HUES64 (cell line): ENCODE measurements at regions not wholly inside any gene's neighbourhood (a gene's known extent, or its start where the extent isn't known, plus 50 kb on each side); places are given as distances from the start of the nearest gene placed in this dataset.
"Not testable (repeated sequence)": the region's sequence is repeated elsewhere in the genome, so short reads cannot be mapped to it uniquely, and the experiment has no call there.

Source experiments
- H3K27ac ChIP-seq: 2 replicates; pipeline ENCODE4 v1.7.0; 2013; ENCODE audit warnings: low read depth, low read length, inconsistent platforms
- H3K27me3 ChIP-seq: 2 replicates; pipeline ENCODE4 v1.6.1; 2013; ENCODE audit warnings: mild to moderate bottlenecking, low read length; ENCODE audit not compliant: insufficient read depth
- H3K36me3 ChIP-seq: 2 replicates; pipeline ENCODE4 v1.6.1; 2013; ENCODE audit warnings: mild to moderate bottlenecking, low read length; ENCODE audit not compliant: insufficient read depth
- H3K4me1 ChIP-seq: 2 replicates; pipeline ENCODE4 v1.6.1; 2013; ENCODE audit warnings: mild to moderate bottlenecking, low read length, moderate library complexity; ENCODE audit not compliant: insufficient read depth
- H3K4me3 ChIP-seq: 2 replicates; pipeline ENCODE4 v1.5.1; 2013; ENCODE audit warnings: mild to moderate bottlenecking, low read length, moderate library complexity
- H3K9ac ChIP-seq: 2 replicates; pipeline ENCODE4 v1.6.1; 2013; ENCODE audit warnings: mild to moderate bottlenecking, low read depth, low read length
- H3K9me3 ChIP-seq: 2 replicates; pipeline ENCODE4 v1.6.1; 2013; ENCODE audit warnings: low read depth, low read length; ENCODE audit not compliant: insufficient read depth
- WGBS: fragments of 150-250, 120-280 bp; methylation state at CpG from one replicate; pipeline ENCODE4 v1.1.7; 2013; ENCODE audit warnings: missing lambda C conversion rate; 5-methylcytosine and 5-hydroxymethylcytosine counted together

GRCh38 chr6:86012991-86013390 is 370.3 kb upstream of the SYNCRIP start:
- H3K4me1 ChIP-seq, H3K27me3 ChIP-seq, H3K36me3 ChIP-seq, H3K9me3 ChIP-seq, H3K27ac ChIP-seq, H3K4me3 ChIP-seq, H3K9ac ChIP-seq: not testable (repeated sequence)
- 83% methylated on average over 1 of the region's 1 CpG for WGBS

GRCh38 chr6:86010915-86011786 is 368.5 kb upstream of the SYNCRIP start:
- no peak overlapping the region for H3K9ac ChIP-seq
- WGBS, result 94% methylated on average over 8 of the region's 9 CpGs
- no peak overlapping the region for H3K4me3 ChIP-seq
- H3K4me1 ChIP-seq, result no peaks in the 10 kb centered on the region
- no peaks in the 10 kb centered on the region for H3K27me3 ChIP-seq
- H3K36me3 ChIP-seq, result no peaks in the 10 kb centered on the region
- H3K9me3 ChIP-seq, result no peaks in the 10 kb centered on the region
- no peak overlapping the region for H3K27ac ChIP-seq

GRCh38 chr6:85997206-85997605 is 354.5 kb upstream of the SYNCRIP start:
- Histone ChIP-seq H3K9me3 (no peaks in the 10 kb centered on the region), H3K9ac (no peak overlapping the region), H3K27ac (no peak overlapping the region), H3K4me1 (no peaks in the 10 kb centered on the region), H3K36me3 (no peaks in the 10 kb centered on the region), H3K27me3 (no peaks in the 10 kb centered on the region), H3K4me3 (no peak overlapping the region)
- WGBS, result 93% methylated on average over 1 of the region's 1 CpG

- H3K27ac ChIP-seq, result no peak overlapping the region
- no peak overlapping the region for H3K4me3 ChIP-seq
- H3K27me3 ChIP-seq, result no peaks in the 10 kb centered on the region
- no peaks in the 10 kb centered on the region for H3K4me1 ChIP-seq
- no peaks in the 10 kb centered on the region for H3K36me3 ChIP-seq
- 100% methylated on average over 1 of the region's 1 CpG for WGBS
- no peak overlapping the region for H3K9ac ChIP-seq
- no peaks in the 10 kb centered on the region for H3K9me3 ChIP-seq
Measured at GRCh38 chr6:85996034-85996375, 353.3 kb upstream of the SYNCRIP start.

- Histone ChIP-seq H3K36me3 (no peaks in the 10 kb centered on the region), H3K4me3 (no peak overlapping the region), H3K9ac (no peak overlapping the region), H3K9me3 (no peaks in the 10 kb centered on the region), H3K4me1 (no peaks in the 10 kb centered on the region), H3K27ac (no peak overlapping the region), H3K27me3 (no peaks in the 10 kb centered on the region)
- WGBS, result 90% methylated on average over 2 of the region's 2 CpGs
Measured at GRCh38 chr6:85995339-85996033, 352.8 kb upstream of the SYNCRIP start.

GRCh38 chr6:85986681-85987080 is 344.0 kb upstream of the SYNCRIP start:
- H3K4me1 ChIP-seq, result no peaks in the 10 kb centered on the region
- H3K9ac ChIP-seq, result no peak overlapping the region
- WGBS, result 100% methylated on average over 2 of the region's 2 CpGs
- no peak overlapping the region for H3K4me3 ChIP-seq
- H3K27me3 ChIP-seq, result no peaks in the 10 kb centered on the region
- peaks cover 11% of the 10 kb centered on the region for H3K9me3 ChIP-seq
- H3K36me3 ChIP-seq, result no peaks in the 10 kb centered on the region
- H3K27ac ChIP-seq, result no peak overlapping the region

- 81% methylated on average over 2 of the region's 2 CpGs for whole genome bisulfite sequencing
- Histone ChIP-seq H3K4me1 (no peaks in the 10 kb centered on the region), H3K27me3 (no peaks in the 10 kb centered on the region), H3K27ac (no peak overlapping the region), H3K9me3 (peaks cover 11% of the 10 kb centered on the region), H3K9ac (no peak overlapping the region), H3K36me3 (no peaks in the 10 kb centered on the region), H3K4me3 (no peak overlapping the region)
Measured at GRCh38 chr6:85983032-85983659, 340.5 kb upstream of the SYNCRIP start.

GRCh38 chr6:85977661-85978060 is 335.0 kb upstream of the SYNCRIP start:
- H3K27me3 ChIP-seq, result no peaks in the 10 kb centered on the region
- H3K4me3 ChIP-seq, result no peak overlapping the region
- H3K9me3 ChIP-seq, result no peaks in the 10 kb centered on the region
- H3K36me3 ChIP-seq, result no peaks in the 10 kb centered on the region
- no peak overlapping the region for H3K9ac ChIP-seq
- no peaks in the 10 kb centered on the region for H3K4me1 ChIP-seq
- H3K27ac ChIP-seq, result no peak overlapping the region

GRCh38 chr6:85975957-85976356 is 333.3 kb upstream of the SYNCRIP start:
- 94% methylated on average over 2 of the region's 2 CpGs for WGBS
- no peak overlapping the region for H3K4me3 ChIP-seq
- no peaks in the 10 kb centered on the region for H3K27me3 ChIP-seq
- no peak overlapping the region for H3K9ac ChIP-seq
- no peak overlapping the region for H3K27ac ChIP-seq
- no peaks in the 10 kb centered on the region for H3K9me3 ChIP-seq
- H3K36me3 ChIP-seq, result no peaks in the 10 kb centered on the region
- H3K4me1 ChIP-seq, result no peaks in the 10 kb centered on the region

- Histone ChIP-seq H3K4me3 (no peak overlapping the region), H3K36me3 (no peaks in the 10 kb centered on the region), H3K27ac (no peak overlapping the region), H3K4me1 (no peaks in the 10 kb centered on the region), H3K27me3 (no peaks in the 10 kb centered on the region), H3K9ac (no peak overlapping the region), H3K9me3 (no peaks in the 10 kb centered on the region)
Measured at GRCh38 chr6:85971238-85971637, 328.6 kb upstream of the SYNCRIP start.

GRCh38 chr6:85966828-85967227 is 324.1 kb upstream of the SYNCRIP start:
- no peak overlapping the region for H3K9ac ChIP-seq
- H3K9me3 ChIP-seq, result no peaks in the 10 kb centered on the region
- H3K27me3 ChIP-seq, result no peaks in the 10 kb centered on the region
- no peaks in the 10 kb centered on the region for H3K36me3 ChIP-seq
- 85% methylated on average over 5 of the region's 5 CpGs for WGBS
- no peaks in the 10 kb centered on the region for H3K4me1 ChIP-seq
- no peak overlapping the region for H3K4me3 ChIP-seq
- no peak overlapping the region for H3K27ac ChIP-seq
